Progenitor cell of endocrine pancreas (in vitro differentiated cells): ENCODE measurements at regions not wholly inside any gene's neighbourhood (a gene's known extent, or its start where the extent isn't known, plus 50 kb on each side); places are given as distances from the start of the nearest gene placed in this dataset.

ENCODE experiments used
- DNase-seq: peaks from one replicate; pipeline ENCODE4 v3.0.0; 2021; ENCODE audit warnings: low spot score; ENCODE audit not compliant: unreplicated experiment
- H3K27ac Mint-ChIP-seq: 2 replicates; pipeline ENCODE4 v1.8.0; 2021; ENCODE audit warnings: mild to moderate bottlenecking, moderate library complexity, mixed read lengths
- H3K27me3 Mint-ChIP-seq: 2 replicates; pipeline ENCODE4 v1.8.0; 2021; ENCODE audit warnings: mixed read lengths
- H3K36me3 Mint-ChIP-seq: 2 replicates; pipeline ENCODE4 v1.8.0; 2022; ENCODE audit warnings: mixed read lengths; ENCODE audit not compliant: insufficient read depth
- H3K4me1 Mint-ChIP-seq: 2 replicates; pipeline ENCODE4 v1.8.0; 2021; ENCODE audit warnings: low read depth, mixed read lengths
- H3K4me3 Mint-ChIP-seq: 2 replicates; pipeline ENCODE4 v1.8.0; 2021; ENCODE audit warnings: low read depth, mild to moderate bottlenecking, moderate library complexity, mixed read lengths
- H3K9me3 Mint-ChIP-seq: 2 replicates; pipeline ENCODE4 v1.8.0; 2021; ENCODE audit warnings: low read depth, mixed read lengths
- TF ChIP-seq, protein P1 (sequence below): fragments of 200-600 bp; sonication (generic); IDR thresholded peaks from one replicate; pipeline ENCODE4 v1.5.0; 2021; ENCODE audit warnings: antibody characterized with exemption, mild to moderate bottlenecking; ENCODE audit not compliant: unreplicated experiment

DNA sequence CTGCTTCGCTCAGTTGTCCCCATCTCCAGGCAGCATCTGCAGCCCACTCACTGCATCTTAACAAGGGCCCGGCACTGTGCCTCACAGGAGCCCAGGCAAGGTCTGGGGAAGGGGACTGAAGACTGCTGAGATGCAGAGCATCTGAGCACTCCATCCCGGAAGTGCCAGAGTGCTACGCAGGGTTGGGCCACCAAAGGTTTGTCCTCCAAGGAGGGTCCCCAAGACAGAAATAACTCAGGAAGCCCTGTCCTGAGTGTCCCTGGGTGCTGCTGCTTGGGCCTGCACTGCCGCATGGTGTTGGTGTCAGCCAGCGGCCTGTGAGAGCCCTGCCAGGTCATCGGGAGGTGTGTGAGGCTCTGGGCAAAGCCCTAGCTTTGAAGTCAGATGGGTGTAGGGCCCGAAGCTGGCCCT is 288.2 kb upstream of the ZMIZ1 start:
- Mint-ChIP-seq H3K4me3 (no peak overlapping the region), H3K27me3 (no peaks in the 10 kb centered on the region), H3K9me3 (peaks cover 6% of the 10 kb centered on the region), H3K4me1 (peaks cover 48% of the 10 kb centered on the region), H3K36me3 (no peaks in the 10 kb centered on the region), H3K27ac (no peak overlapping the region)
- TF ChIP-seq, protein P1, sequence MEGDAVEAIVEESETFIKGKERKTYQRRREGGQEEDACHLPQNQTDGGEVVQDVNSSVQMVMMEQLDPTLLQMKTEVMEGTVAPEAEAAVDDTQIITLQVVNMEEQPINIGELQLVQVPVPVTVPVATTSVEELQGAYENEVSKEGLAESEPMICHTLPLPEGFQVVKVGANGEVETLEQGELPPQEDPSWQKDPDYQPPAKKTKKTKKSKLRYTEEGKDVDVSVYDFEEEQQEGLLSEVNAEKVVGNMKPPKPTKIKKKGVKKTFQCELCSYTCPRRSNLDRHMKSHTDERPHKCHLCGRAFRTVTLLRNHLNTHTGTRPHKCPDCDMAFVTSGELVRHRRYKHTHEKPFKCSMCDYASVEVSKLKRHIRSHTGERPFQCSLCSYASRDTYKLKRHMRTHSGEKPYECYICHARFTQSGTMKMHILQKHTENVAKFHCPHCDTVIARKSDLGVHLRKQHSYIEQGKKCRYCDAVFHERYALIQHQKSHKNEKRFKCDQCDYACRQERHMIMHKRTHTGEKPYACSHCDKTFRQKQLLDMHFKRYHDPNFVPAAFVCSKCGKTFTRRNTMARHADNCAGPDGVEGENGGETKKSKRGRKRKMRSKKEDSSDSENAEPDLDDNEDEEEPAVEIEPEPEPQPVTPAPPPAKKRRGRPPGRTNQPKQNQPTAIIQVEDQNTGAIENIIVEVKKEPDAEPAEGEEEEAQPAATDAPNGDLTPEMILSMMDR = no peak
- DNase-seq = no peak

DNA sequence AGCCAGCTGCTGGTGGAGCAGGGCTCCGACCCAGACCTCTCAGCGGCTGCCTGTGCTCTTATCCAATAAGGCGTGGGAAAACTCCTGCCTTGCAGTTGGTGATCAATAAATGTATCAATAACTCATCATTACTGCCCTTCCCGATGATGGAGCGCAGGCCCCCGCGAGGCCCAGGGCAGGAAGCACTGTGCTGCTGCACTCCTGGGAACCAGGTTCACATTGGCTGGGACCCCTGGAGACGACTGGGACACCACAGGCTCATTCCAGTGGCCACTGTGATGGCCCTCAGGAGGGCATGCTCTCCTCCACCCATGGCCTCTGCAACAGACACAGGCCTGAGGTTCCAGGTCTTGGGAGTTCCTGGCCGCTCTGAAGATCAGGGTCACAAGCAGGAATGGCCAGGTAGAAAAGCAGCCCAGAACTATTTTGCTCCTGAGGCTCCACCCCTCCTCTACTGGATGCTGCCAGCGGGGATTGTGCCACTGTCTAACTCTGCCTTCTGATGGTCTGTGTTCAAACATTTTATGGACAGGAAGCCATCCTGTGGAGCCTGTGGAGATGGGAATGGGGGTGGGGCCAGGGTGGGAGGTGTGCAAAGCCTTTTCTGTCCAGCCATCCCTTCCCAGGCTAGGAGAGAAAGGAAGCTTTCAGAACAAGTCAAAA is 287.4 kb upstream of the ZMIZ1 start:
- H3K36me3 Mint-ChIP-seq = no peaks in the 10 kb centered on the region
- peaks cover 6% of the 10 kb centered on the region for H3K9me3 Mint-ChIP-seq
- DNase-seq = no peak
- peaks cover 41% of the 10 kb centered on the region for H3K4me1 Mint-ChIP-seq
- no peak overlapping the region for H3K27ac Mint-ChIP-seq
- H3K27me3 Mint-ChIP-seq = no peaks in the 10 kb centered on the region
- TF ChIP-seq, protein P1 = no peak
- H3K4me3 Mint-ChIP-seq = no peak overlapping the region

DNA sequence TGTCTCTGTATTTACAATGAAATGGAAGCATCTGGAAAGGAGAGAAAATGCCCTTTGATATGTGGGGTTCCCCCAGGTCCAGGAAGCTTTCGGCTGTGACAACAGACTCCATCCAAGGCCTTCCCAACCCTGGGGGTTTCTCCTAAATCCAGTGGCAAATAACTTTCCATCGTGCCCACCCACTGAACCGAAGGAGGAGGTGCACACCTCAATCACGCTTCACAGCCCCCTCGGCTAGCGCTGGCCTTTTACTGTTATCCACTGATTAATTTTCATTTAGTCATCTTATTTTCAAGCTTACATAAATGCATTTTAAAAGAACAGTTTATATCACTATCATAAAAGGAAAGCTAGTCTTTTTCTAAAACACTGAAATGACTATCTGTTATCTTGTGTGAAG is 286.8 kb upstream of the ZMIZ1 start:
- peaks cover 39% of the 10 kb centered on the region for H3K4me1 Mint-ChIP-seq
- TF ChIP-seq, protein P1 = no peak
- H3K36me3 Mint-ChIP-seq = no peaks in the 10 kb centered on the region
- no peak overlapping the region for H3K27ac Mint-ChIP-seq
- no peaks in the 10 kb centered on the region for H3K27me3 Mint-ChIP-seq
- peaks cover 6% of the 10 kb centered on the region for H3K9me3 Mint-ChIP-seq
- no peak overlapping the region for H3K4me3 Mint-ChIP-seq
- DNase-seq = no peak

DNA sequence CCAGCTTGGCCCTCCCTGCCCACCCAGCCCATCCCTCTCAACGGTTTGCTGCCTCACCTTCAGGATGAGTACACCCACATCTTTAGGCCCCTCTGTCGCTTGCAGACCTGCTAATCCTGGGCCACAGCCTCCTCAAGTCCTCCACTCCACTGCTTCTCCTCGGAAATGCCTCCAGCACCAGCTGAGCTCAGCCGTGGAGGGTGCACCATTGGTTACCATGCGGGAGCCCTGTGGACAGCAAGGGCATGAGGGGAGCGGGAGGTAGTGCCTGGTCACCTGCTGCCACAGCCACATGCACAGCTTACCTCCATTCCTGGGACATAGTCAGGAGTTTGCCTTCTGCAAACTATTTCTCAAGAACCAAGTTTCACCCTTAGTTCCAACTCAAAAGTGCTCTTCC is 286.3 kb upstream of the ZMIZ1 start:
- Mint-ChIP-seq H3K9me3 (peaks cover 6% of the 10 kb centered on the region), H3K36me3 (no peaks in the 10 kb centered on the region), H3K4me1 (peaks cover 34% of the 10 kb centered on the region), H3K4me3 (no peak overlapping the region), H3K27me3 (no peaks in the 10 kb centered on the region), H3K27ac (no peak overlapping the region)
- no peak for DNase-seq
- TF ChIP-seq, protein P1 = no peak

DNA sequence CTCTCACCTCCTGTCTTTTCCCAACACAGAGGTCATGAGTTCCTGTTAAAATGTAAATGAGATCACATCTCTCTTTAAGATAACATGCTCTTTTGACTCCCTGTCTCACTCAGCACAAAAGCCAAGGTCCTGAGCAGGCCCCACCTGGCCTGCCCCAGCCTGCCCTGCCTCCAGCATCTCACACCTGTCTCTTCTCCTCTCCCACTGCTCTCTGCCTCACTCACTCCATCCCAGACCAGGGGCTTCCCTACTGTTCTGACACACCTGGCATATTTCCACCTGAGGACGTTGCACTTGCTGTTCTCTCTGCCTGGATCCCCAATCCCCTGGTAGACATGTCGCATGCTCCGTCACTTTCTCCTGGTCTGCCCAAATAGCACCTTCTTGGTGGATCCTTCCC is 285.0 kb upstream of the ZMIZ1 start:
- H3K4me1 Mint-ChIP-seq = peaks cover 21% of the 10 kb centered on the region
- TF ChIP-seq, protein P1 = no peak
- no peak overlapping the region for H3K27ac Mint-ChIP-seq
- H3K27me3 Mint-ChIP-seq = no peaks in the 10 kb centered on the region
- H3K36me3 Mint-ChIP-seq = no peaks in the 10 kb centered on the region
- H3K4me3 Mint-ChIP-seq = no peak overlapping the region
- peaks cover 6% of the 10 kb centered on the region for H3K9me3 Mint-ChIP-seq
- no peak for DNase-seq
